ENCODE measurements at regions not wholly inside any gene's neighbourhood (a gene's known extent, or its start where the extent isn't known, plus 50 kb on each side); places are given as distances from the start of the nearest gene placed in this dataset.

- no peak for DNase-seq
Measured at GRCh38 chr20:12023194-12023795, 105.6 kb downstream of the BTBD3 start.

GRCh38 chr20:12028771-12029170 lies 111.1 kb downstream of the BTBD3 start:
- no peak for DNase-seq

GRCh38 chr20:12030470-12030869 lies 112.8 kb downstream of the BTBD3 start:
- no peak for DNase-seq

- DNase-seq = no peak
Measured at GRCh38 chr20:12036142-12036541, 118.4 kb downstream of the BTBD3 start.

GRCh38 chr20:12037521-12037920 lies 119.8 kb downstream of the BTBD3 start:
- no peak for DNase-seq

GRCh38 chr20:12040261-12040660 lies 122.6 kb downstream of the BTBD3 start:
- no peak for DNase-seq

GRCh38 chr20:12044969-12045368 lies 127.3 kb downstream of the BTBD3 start:
- no peak for DNase-seq

- DNase-seq = no peak
Measured at GRCh38 chr20:12047838-12048432, 130.2 kb downstream of the BTBD3 start.

GRCh38 chr20:12049125-12049524 lies 131.4 kb downstream of the BTBD3 start:
- no peak for DNase-seq

GRCh38 chr20:12051206-12052163 lies 133.8 kb downstream of the BTBD3 start:
- no peak for DNase-seq

GRCh38 chr20:12053353-12053752 lies 135.7 kb downstream of the BTBD3 start:
- DNase-seq = no peak

- no peak for DNase-seq
Measured at GRCh38 chr20:12054556-12054955, 136.9 kb downstream of the BTBD3 start.

GRCh38 chr20:12055161-12055560 lies 137.5 kb downstream of the BTBD3 start:
- DNase-seq = no peak

GRCh38 chr20:12056839-12057238 lies 139.1 kb downstream of the BTBD3 start:
- DNase-seq = no peak

GRCh38 chr20:12057778-12058177 lies 140.1 kb downstream of the BTBD3 start:
- DNase-seq = no peak

GRCh38 chr20:12058216-12058615 lies 140.5 kb downstream of the BTBD3 start:
- no peak for DNase-seq

GRCh38 chr20:12061466-12061865 lies 143.8 kb downstream of the BTBD3 start:
- DNase-seq = no peak

GRCh38 chr20:12063106-12063684 lies 145.5 kb downstream of the BTBD3 start:
- no peak for DNase-seq

GRCh38 chr20:12064540-12064939 lies 146.8 kb downstream of the BTBD3 start:
- no peak for DNase-seq

- no peak for DNase-seq
Measured at GRCh38 chr20:12067686-12068085, 150.0 kb downstream of the BTBD3 start.

- DNase-seq = no peak
Measured at GRCh38 chr20:12068121-12068520, 150.4 kb downstream of the BTBD3 start.

- no peak for DNase-seq
Measured at GRCh38 chr20:12069181-12069580, 151.5 kb downstream of the BTBD3 start.

- no peak for DNase-seq
Measured at GRCh38 chr20:12072221-12072953, 154.7 kb downstream of the BTBD3 start.
